Lower leg skin (tissue), 4 donors: ENCODE measurements at regions not wholly inside any gene's neighbourhood (a gene's known extent, or its start where the extent isn't known, plus 50 kb on each side); places are given as distances from the start of the nearest gene placed in this dataset.

ENCODE experiments used
- DNase-seq, 2 donors: peaks; one replicate each; pipeline ENCODE4 v3.0.0-alpha.2; 2019; ENCODE audit warnings: low spot score in 2 of 2
- H3K4me3 ChIP-seq: fragments of 200-600 bp; sonication (generic); 2 replicates; pipeline ENCODE4 v1.5.1; 2017; ENCODE audit warnings: mild to moderate bottlenecking, low read depth; ENCODE audit not compliant: poor library complexity, severe bottlenecking
- CTCF ChIP-seq, 3 donors: fragments of 450-650 bp; IDR thresholded peaks; one replicate each; pipeline ENCODE4 v1.5.1; 2016; ENCODE audit warnings: antibody characterized with exemption in 3 of 3, mild to moderate bottlenecking in 3 of 3, moderate library complexity in 2 of 3
- POLR2A ChIP-seq, 2 donors: fragments of 450-650 bp; IDR thresholded peaks; one replicate each; pipeline ENCODE4 v1.6.1; 2016 to 2017; ENCODE audit warnings: antibody characterized with exemption in 2 of 2, mild to moderate bottlenecking in 1 of 2, moderate library complexity in 1 of 2
- WGBS, 2 donors: methylation state at CpG; one replicate each; pipeline ENCODE4 v1.1.5; 2018; 5-methylcytosine and 5-hydroxymethylcytosine counted together
- intact Hi-C: fragments of 100-400 bp; cut with DNase I; formaldehyde crosslinking; loops from one replicate; pipeline ENCODE4 v1.15.0; 2023; ENCODE audit warnings: low total_unique reads

GRCh38 chr13:94784066-94784465 is 71.7 kb upstream of the SOX21 start:
- H3K4me3 ChIP-seq: no peak overlapping the region
- intact Hi-C loops: no loop called here

GRCh38 chr13:94783489-94783888 is 71.1 kb upstream of the SOX21 start:
- TF ChIP-seq CTCF (IDR thresholded peaks at IDR 0.05) (no peak), POLR2A (IDR thresholded peaks at IDR 0.05) (no peak)
- no peak overlapping the region for H3K4me3 ChIP-seq
- 86 to 92% methylated on average over 3 of the region's 3 CpGs for WGBS, 2 donors
- intact Hi-C loops: no loop called here
- DNase-seq: no peak

More at GRCh38 chr13:94784066-94784465, 71.7 kb upstream of the SOX21 start:
- TF ChIP-seq POLR2A (IDR thresholded peaks at IDR 0.05) (no peak), CTCF (IDR thresholded peaks at IDR 0.05) (no peak)
- 87 to 90% methylated on average over 6 of the region's 6 CpGs for WGBS, 2 donors
- no peak for DNase-seq

- DNase-seq: no peak
- TF ChIP-seq CTCF (IDR thresholded peaks at IDR 0.05): no peak
- no peak for TF ChIP-seq POLR2A (IDR thresholded peaks at IDR 0.05)
- 84 to 92% methylated on average over 4 of the region's 4 CpGs for whole genome bisulfite sequencing, 2 donors
- intact Hi-C loops: no loop called here
- no peak overlapping the region for H3K4me3 ChIP-seq
Measured at GRCh38 chr13:94780421-94780820, 68.1 kb upstream of the SOX21 start.

- no peak overlapping the region for H3K4me3 ChIP-seq
- 59 to 75% methylated on average over 5 of the region's 5 CpGs for WGBS, 2 donors
- TF ChIP-seq POLR2A (IDR thresholded peaks at IDR 0.05) (no peak), CTCF (IDR thresholded peaks at IDR 0.05) (no peak)
- no peak for DNase-seq
- intact Hi-C loops: no loop called here
Measured at GRCh38 chr13:94778986-94779385, 66.6 kb upstream of the SOX21 start.

- no peak for DNase-seq
- intact Hi-C loops: no loop called here
- no peak overlapping the region for H3K4me3 ChIP-seq
- TF ChIP-seq CTCF (IDR thresholded peaks at IDR 0.05) (no peak), POLR2A (IDR thresholded peaks at IDR 0.05) (no peak)
Measured at GRCh38 chr13:94778585-94778984, 66.2 kb upstream of the SOX21 start.

- intact Hi-C loops: no loop called here
- 63 to 66% methylated on average over 1 of the region's 1 CpG for WGBS, 2 donors
Measured at GRCh38 chr13:94776956-94777355, 64.6 kb upstream of the SOX21 start.

More at GRCh38 chr13:94776956-94777355, 64.6 kb upstream of the SOX21 start:
- TF ChIP-seq CTCF (IDR thresholded peaks at IDR 0.05): no peak
- DNase-seq: no peak
- no peak overlapping the region for H3K4me3 ChIP-seq
